Caco-2 (cell line): ENCODE measurements at regions not wholly inside any gene's neighbourhood (a gene's known extent, or its start where the extent isn't known, plus 50 kb on each side); places are given as distances from the start of the nearest gene placed in this dataset.

Source experiments
- BruUV-seq: library from RNA; stranded (reverse); fragments of 400-500 nt; replicated peaks from 2 replicates; lab custom pipeline; 2021; lab: Mats Ljungman, UMichigan
- CTCF ChIA-PET: fragments of 300-600 bp; sonication (Branson Sonifier 250); formaldehyde crosslinking; loops from one replicate; lab custom pipeline; 2022; ENCODE audit warnings: antibody characterized with exemption; lab: Charles Lee
- POLR2A ChIA-PET: fragments of 300-600 bp; sonication (Branson Sonifier 250); formaldehyde crosslinking; loops from one replicate; lab custom pipeline; 2022; ENCODE audit warnings: antibody characterized with exemption; lab: Charles Lee
- DNase-seq, 2 experiments: peaks; one replicate each; pipeline versions ENCODE4 v3.0.0 to v3.0.0-alpha.2; 2020 to 2022
- H3K27me3 ChIP-seq: replicated peaks from 2 replicates; pipeline ENCODE4 v1.6.0; 2011; ENCODE audit warnings: low read length; ENCODE audit not compliant: control insufficient read depth, insufficient read depth
- H3K36me3 ChIP-seq: 2 replicates; pipeline ENCODE4 v1.5.1; 2011; ENCODE audit warnings: low read length; ENCODE audit not compliant: control insufficient read depth, insufficient read depth
- H3K4me1 ChIP-seq: fragments of 250-450 bp; sonication (Bioruptor Pico); 2 replicates; pipeline ENCODE4 v1.5.1; 2020; ENCODE audit warnings: mild to moderate bottlenecking
- H3K4me3 ChIP-seq: 2 replicates; pipeline ENCODE4 v1.5.1; 2011; ENCODE audit warnings: low read depth, mild to moderate bottlenecking, control low read depth, low read length
- H3K9me3 ChIP-seq: fragments of 250-450 bp; sonication (Bioruptor Pico); 2 replicates; pipeline ENCODE4 v1.5.1; 2020; ENCODE audit warnings: mild to moderate bottlenecking, moderate library complexity
- H3K27ac Mint-ChIP-seq: one replicate; pipeline ENCODE4 v1.8.0; 2022; ENCODE audit warnings: mixed read lengths; ENCODE audit not compliant: unreplicated experiment
- H3K27me3 Mint-ChIP-seq: one replicate; pipeline ENCODE4 v1.8.0; 2022; ENCODE audit warnings: mixed read lengths; ENCODE audit not compliant: insufficient read depth, unreplicated experiment
- H3K36me3 Mint-ChIP-seq: one replicate; pipeline ENCODE4 v1.8.0; 2022; ENCODE audit warnings: mild to moderate bottlenecking, mixed read lengths; ENCODE audit not compliant: insufficient read depth, unreplicated experiment
- H3K4me1 Mint-ChIP-seq: one replicate; pipeline ENCODE4 v1.8.0; 2022; ENCODE audit warnings: low read depth, mixed read lengths; ENCODE audit not compliant: unreplicated experiment
- H3K4me3 Mint-ChIP-seq: one replicate; pipeline ENCODE4 v1.8.0; 2022; ENCODE audit warnings: mild to moderate bottlenecking, moderate library complexity, mixed read lengths; ENCODE audit not compliant: unreplicated experiment
- H3K9me3 Mint-ChIP-seq: one replicate; pipeline ENCODE4 v1.8.0; 2022; ENCODE audit warnings: mixed read lengths; ENCODE audit not compliant: unreplicated experiment
- CTCF ChIP-seq, 2 experiments: fragments of 200-600 bp in 1 of 2; IDR thresholded peaks; 1 replicate in 1 of 2; 2 replicates in 1 of 2; pipeline versions ENCODE4 v1.5.1 to v1.8.0; 2011 to 2022; ENCODE audit warnings: antibody characterized with exemption in 1 of 2, control low read depth in 1 of 2, inconsistent platforms in 1 of 2, low read depth in 1 of 2, low read length in 1 of 2, mild to moderate bottlenecking in 1 of 2, moderate library complexity in 1 of 2; ENCODE audit not compliant: insufficient read depth in 1 of 2, severe bottlenecking in 1 of 2, unreplicated experiment in 1 of 2
- intact Hi-C: fragments of 100-400 bp; cut with micrococcal nuclease; formaldehyde crosslinking; loops from one replicate; pipeline ENCODE4 v1.10.0; 2022; ENCODE audit not compliant: unreplicated experiment

DNA sequence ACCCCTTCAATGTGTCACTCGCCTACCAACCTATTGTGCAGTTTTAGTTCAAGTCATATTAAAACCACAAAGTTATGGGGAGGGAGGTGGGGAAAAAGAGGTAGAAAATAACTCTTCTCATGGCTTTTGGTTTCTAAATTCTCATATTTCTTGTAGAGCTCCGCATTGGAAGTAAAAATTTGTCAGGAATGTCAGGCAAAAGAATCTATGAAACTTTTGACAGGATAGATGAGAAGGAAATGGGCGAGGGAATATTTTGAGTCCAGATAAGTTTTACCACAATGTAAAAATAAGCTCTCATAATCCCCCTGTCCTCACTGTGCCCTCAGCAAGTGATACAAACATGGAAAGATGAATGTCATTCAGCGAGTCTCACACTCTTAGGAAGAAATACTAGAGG, 270.4 kb downstream of the DLEU7 start:
- no peaks in the 10 kb centered on the region for H3K4me1 ChIP-seq
- Mint-ChIP-seq H3K4me3 (no peak overlapping the region), H3K9me3 (no peaks in the 10 kb centered on the region), H3K27me3 (no peaks in the 10 kb centered on the region), H3K36me3 (no peaks in the 10 kb centered on the region), H3K4me1 (no peaks in the 10 kb centered on the region), H3K27ac (no peak overlapping the region)
- H3K4me3 ChIP-seq = no peak overlapping the region
- ChIA-PET POLR2A (no interaction called here), CTCF (no interaction called here)
- DNase-seq = no peak
- no peaks in the 10 kb centered on the region for H3K27me3 ChIP-seq
- BruUV-seq = no TSS peak
- no peaks in the 10 kb centered on the region for H3K36me3 ChIP-seq
- H3K9me3 ChIP-seq = no peaks in the 10 kb centered on the region
- TF ChIP-seq CTCF (IDR thresholded peaks at IDR 0.05; ENCODE audit: insufficient read depth in 1 of 2, low read depth in 1 of 2, low read length in 1 of 2, severe bottlenecking in 1 of 2, unreplicated experiment in 1 of 2) = no peak
- intact Hi-C loops = no loop called here

DNA sequence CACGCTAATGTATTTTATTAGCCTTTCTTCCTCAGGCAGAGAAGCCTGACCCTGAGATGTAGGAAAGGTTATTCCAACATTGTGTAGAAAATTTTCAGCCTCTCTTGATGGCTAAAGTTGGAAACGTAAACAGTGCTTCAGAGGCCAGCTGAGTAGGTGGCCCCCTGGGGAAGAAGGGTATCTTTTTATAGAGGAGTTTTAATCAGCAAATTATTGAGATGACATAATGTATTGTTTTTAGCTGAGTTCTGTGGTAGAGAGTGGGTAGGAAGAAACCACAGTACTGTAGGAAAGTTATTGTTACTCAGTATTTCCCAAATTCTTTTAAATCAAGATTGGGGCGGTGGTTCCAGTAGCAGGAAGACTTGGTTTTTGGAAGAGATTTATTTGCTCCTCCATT, 268.8 kb downstream of the DLEU7 start:
- H3K36me3 ChIP-seq = no peaks in the 10 kb centered on the region
- H3K36me3 Mint-ChIP-seq = no peaks in the 10 kb centered on the region
- CTCF ChIA-PET = no interaction called here
- no peak overlapping the region for H3K4me3 Mint-ChIP-seq
- intact Hi-C loops = no loop called here
- no peak overlapping the region for H3K27ac Mint-ChIP-seq
- H3K9me3 ChIP-seq = no peaks in the 10 kb centered on the region
- BruUV-seq = no TSS peak
- no peak for DNase-seq
- H3K4me1 ChIP-seq = no peaks in the 10 kb centered on the region
- POLR2A ChIA-PET = no interaction called here
- H3K4me1 Mint-ChIP-seq = no peaks in the 10 kb centered on the region
- no peaks in the 10 kb centered on the region for H3K27me3 Mint-ChIP-seq
- H3K9me3 Mint-ChIP-seq = no peaks in the 10 kb centered on the region
- no peak overlapping the region for H3K4me3 ChIP-seq
- TF ChIP-seq CTCF (IDR thresholded peaks at IDR 0.05; ENCODE audit: insufficient read depth in 1 of 2, low read depth in 1 of 2, low read length in 1 of 2, severe bottlenecking in 1 of 2, unreplicated experiment in 1 of 2) = no peak
- H3K27me3 ChIP-seq = no peaks in the 10 kb centered on the region

GRCh38 chr13:50575138-50575537, 268.4 kb downstream of the DLEU7 start:
- ChIA-PET POLR2A (no interaction called here), CTCF (no interaction called here)
- TF ChIP-seq CTCF (IDR thresholded peaks at IDR 0.05; ENCODE audit: insufficient read depth in 1 of 2, low read depth in 1 of 2, low read length in 1 of 2, severe bottlenecking in 1 of 2, unreplicated experiment in 1 of 2) = no peak
- H3K9me3 ChIP-seq = no peaks in the 10 kb centered on the region
- Mint-ChIP-seq H3K27ac (no peak overlapping the region), H3K27me3 (no peaks in the 10 kb centered on the region), H3K9me3 (no peaks in the 10 kb centered on the region), H3K4me1 (no peaks in the 10 kb centered on the region), H3K4me3 (no peak overlapping the region), H3K36me3 (no peaks in the 10 kb centered on the region)
- intact Hi-C loops = no loop called here
- no TSS peak for BruUV-seq
- H3K4me1 ChIP-seq = no peaks in the 10 kb centered on the region
- no peaks in the 10 kb centered on the region for H3K36me3 ChIP-seq
- DNase-seq = no peak
- H3K27me3 ChIP-seq = no peaks in the 10 kb centered on the region
- H3K4me3 ChIP-seq = no peak overlapping the region
